ENCODE measurements at regions not wholly inside any gene's neighbourhood (a gene's known extent, or its start where the extent isn't known, plus 50 kb on each side); places are given as distances from the start of the nearest gene placed in this dataset.
A peak's percentile ranks its signal among the peaks of the same experiment; 100 is the strongest.

DNA sequence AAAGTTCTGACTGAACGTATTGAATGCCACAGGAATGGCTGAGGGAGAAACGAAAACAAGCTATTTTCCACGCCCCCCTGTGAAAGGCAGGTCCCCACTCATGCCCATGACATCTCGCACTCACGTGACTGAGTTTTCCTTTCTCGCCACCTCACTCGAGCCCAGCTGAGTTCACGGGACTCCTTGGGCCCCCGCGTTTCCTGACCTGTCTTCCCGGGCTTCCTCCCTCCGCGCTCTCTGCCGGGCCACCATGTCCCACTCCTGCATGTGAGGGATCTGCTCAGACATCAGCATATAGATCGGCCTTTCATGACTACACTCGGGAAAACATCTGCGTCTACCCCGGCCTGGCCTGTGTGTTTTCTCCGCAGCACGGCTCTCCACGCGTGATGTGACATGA, 226.0 kb upstream of the ADARB2 start:
- H4K20me1 ChIP-seq (ENCODE audit: low read depth): no peaks in the 10 kb centered on the region
- DNase-seq (ENCODE audit: low spot score): no peak
- no peak overlapping the region for H3K27ac ChIP-seq
- H3K36me3 Mint-ChIP-seq: no peaks in the 10 kb centered on the region
- no peaks in the 10 kb centered on the region for H3K4me1 ChIP-seq
- TF ChIP-seq EZH2 (IDR thresholded peaks at IDR 0.05): no peak
- TF ChIP-seq EZH2phosphoT487 (IDR thresholded peaks at IDR 0.05): no peak
- TF ChIP-seq, protein P1, sequence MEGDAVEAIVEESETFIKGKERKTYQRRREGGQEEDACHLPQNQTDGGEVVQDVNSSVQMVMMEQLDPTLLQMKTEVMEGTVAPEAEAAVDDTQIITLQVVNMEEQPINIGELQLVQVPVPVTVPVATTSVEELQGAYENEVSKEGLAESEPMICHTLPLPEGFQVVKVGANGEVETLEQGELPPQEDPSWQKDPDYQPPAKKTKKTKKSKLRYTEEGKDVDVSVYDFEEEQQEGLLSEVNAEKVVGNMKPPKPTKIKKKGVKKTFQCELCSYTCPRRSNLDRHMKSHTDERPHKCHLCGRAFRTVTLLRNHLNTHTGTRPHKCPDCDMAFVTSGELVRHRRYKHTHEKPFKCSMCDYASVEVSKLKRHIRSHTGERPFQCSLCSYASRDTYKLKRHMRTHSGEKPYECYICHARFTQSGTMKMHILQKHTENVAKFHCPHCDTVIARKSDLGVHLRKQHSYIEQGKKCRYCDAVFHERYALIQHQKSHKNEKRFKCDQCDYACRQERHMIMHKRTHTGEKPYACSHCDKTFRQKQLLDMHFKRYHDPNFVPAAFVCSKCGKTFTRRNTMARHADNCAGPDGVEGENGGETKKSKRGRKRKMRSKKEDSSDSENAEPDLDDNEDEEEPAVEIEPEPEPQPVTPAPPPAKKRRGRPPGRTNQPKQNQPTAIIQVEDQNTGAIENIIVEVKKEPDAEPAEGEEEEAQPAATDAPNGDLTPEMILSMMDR (IDR thresholded peaks at IDR 0.05): no peak
- H3K9me3 ChIP-seq (ENCODE audit: low read depth): no peaks in the 10 kb centered on the region
- no peaks in the 10 kb centered on the region for H3K27me3 ChIP-seq
- H3F3A ChIP-seq (ENCODE audit: low read depth): no peaks in the 10 kb centered on the region
- H3K4me2 ChIP-seq: no peak overlapping the region
- no peaks in the 10 kb centered on the region for H3K36me3 ChIP-seq
- no peak overlapping the region for H3K4me3 ChIP-seq
- H2AFZ ChIP-seq (replicated peaks): no peak overlapping the region
- H3K9ac ChIP-seq: no peak overlapping the region
- no peaks in the 10 kb centered on the region for H3K9me3 Mint-ChIP-seq
- peaks cover 4% of the 10 kb centered on the region for H3K4me1 Mint-ChIP-seq
- no peaks in the 10 kb centered on the region for H3K79me2 ChIP-seq (ENCODE audit: low read depth)
- no peak overlapping the region for H3K4me3 Mint-ChIP-seq
- H3K27me3 Mint-ChIP-seq (ENCODE audit: insufficient read depth, low read depth): no peaks in the 10 kb centered on the region
- H3K27ac Mint-ChIP-seq: no peak overlapping the region

GRCh38 chr10:1961989-1962388, 224.7 kb upstream of the ADARB2 start:
- Mint-ChIP-seq H3K4me3 (no peak overlapping the region), H3K4me1 (peaks cover 3% of the 10 kb centered on the region), H3K27ac (no peak overlapping the region), H3K9me3 (no peaks in the 10 kb centered on the region), H3K36me3 (no peaks in the 10 kb centered on the region), H3K27me3 (ENCODE audit: insufficient read depth, low read depth) (peaks cover 2% of the 10 kb centered on the region)
- no peak overlapping the region for H3K27ac ChIP-seq
- H3K27me3 ChIP-seq: no peaks in the 10 kb centered on the region
- no peak overlapping the region for H3K4me3 ChIP-seq
- peak; percentile 15 for DNase-seq (ENCODE audit: low spot score)
- no peaks in the 10 kb centered on the region for H3K9me3 ChIP-seq (ENCODE audit: low read depth)
- no peaks in the 10 kb centered on the region for H3F3A ChIP-seq (ENCODE audit: low read depth)
- TF ChIP-seq, protein P1 (IDR thresholded peaks at IDR 0.05): peak; percentile 38
- TF ChIP-seq EZH2 (IDR thresholded peaks at IDR 0.05): no peak
- no peak for TF ChIP-seq EZH2phosphoT487 (IDR thresholded peaks at IDR 0.05)
- H3K79me2 ChIP-seq (ENCODE audit: low read depth): no peaks in the 10 kb centered on the region
- H3K4me2 ChIP-seq: no peak overlapping the region
- no peaks in the 10 kb centered on the region for H3K36me3 ChIP-seq
- no peak overlapping the region for H3K9ac ChIP-seq
- peak overlapping the region; percentile 26 for H2AFZ ChIP-seq (replicated peaks)
- H3K4me1 ChIP-seq: no peaks in the 10 kb centered on the region
- H4K20me1 ChIP-seq (ENCODE audit: low read depth): no peaks in the 10 kb centered on the region

DNA sequence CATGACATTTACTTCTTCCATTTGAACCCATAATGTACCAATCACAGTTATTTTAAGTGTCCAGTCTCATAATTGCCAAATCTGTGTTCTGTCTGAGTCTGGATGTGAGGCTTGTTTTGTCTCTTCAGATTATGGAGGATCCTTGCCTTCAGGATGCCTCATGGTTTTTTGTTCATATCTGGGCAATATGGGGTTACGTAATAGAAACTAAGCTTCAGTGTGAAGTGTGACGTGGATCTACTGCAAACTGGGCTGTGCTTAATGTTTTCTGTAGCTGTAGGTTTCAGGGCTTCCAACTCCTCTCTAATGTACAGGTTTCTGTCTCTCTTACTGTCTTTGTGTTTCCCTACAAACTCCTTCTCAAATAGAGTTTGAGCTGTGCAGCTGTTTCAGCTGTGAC, 223.7 kb upstream of the ADARB2 start:
- no peaks in the 10 kb centered on the region for H3K27me3 ChIP-seq
- DNase-seq (ENCODE audit: low spot score): no peak
- H3K36me3 ChIP-seq: no peaks in the 10 kb centered on the region
- no peaks in the 10 kb centered on the region for H3F3A ChIP-seq (ENCODE audit: low read depth)
- H3K9me3 ChIP-seq (ENCODE audit: low read depth): no peaks in the 10 kb centered on the region
- H3K4me3 ChIP-seq: no peak overlapping the region
- no peaks in the 10 kb centered on the region for H3K4me1 Mint-ChIP-seq
- H3K4me3 Mint-ChIP-seq: no peak overlapping the region
- no peak overlapping the region for H3K4me2 ChIP-seq
- no peak overlapping the region for H2AFZ ChIP-seq (replicated peaks)
- no peak overlapping the region for H3K27ac ChIP-seq
- no peaks in the 10 kb centered on the region for H3K79me2 ChIP-seq (ENCODE audit: low read depth)
- no peaks in the 10 kb centered on the region for H3K36me3 Mint-ChIP-seq
- H4K20me1 ChIP-seq (ENCODE audit: low read depth): no peaks in the 10 kb centered on the region
- peaks cover 2% of the 10 kb centered on the region for H3K27me3 Mint-ChIP-seq (ENCODE audit: insufficient read depth, low read depth)
- TF ChIP-seq EZH2 (IDR thresholded peaks at IDR 0.05): no peak
- no peak for TF ChIP-seq EZH2phosphoT487 (IDR thresholded peaks at IDR 0.05)
- TF ChIP-seq, protein P1 (IDR thresholded peaks at IDR 0.05): no peak
- H3K4me1 ChIP-seq: no peaks in the 10 kb centered on the region
- H3K27ac Mint-ChIP-seq: no peak overlapping the region
- H3K9ac ChIP-seq: no peak overlapping the region
- no peaks in the 10 kb centered on the region for H3K9me3 Mint-ChIP-seq
